SU-DHL-6 (cell line): ENCODE measurements at regions not wholly inside any gene's neighbourhood (a gene's known extent, or its start where the extent isn't known, plus 50 kb on each side); places are given as distances from the start of the nearest gene placed in this dataset.

Experiments
- EZH2phosphoT487 ChIP-seq: fragments of 200-600 bp; sonication (generic), shearing (Covaris generic); conservative IDR thresholded peaks from 2 replicates; pipeline ENCODE4 v1.6.1; 2018; ENCODE audit warnings: mild to moderate bottlenecking, antibody characterized with exemption, low read length, moderate library complexity, mixed read lengths
- TF ChIP-seq, protein P1 (sequence below): fragments of 200-600 bp; sonication (generic); IDR thresholded peaks from one replicate; pipeline ENCODE4 v1.5.1; 2017; ENCODE audit warnings: antibody characterized with exemption, mild to moderate bottlenecking, low read length, moderate library complexity; ENCODE audit not compliant: insufficient read depth, poor library complexity, severe bottlenecking

DNA sequence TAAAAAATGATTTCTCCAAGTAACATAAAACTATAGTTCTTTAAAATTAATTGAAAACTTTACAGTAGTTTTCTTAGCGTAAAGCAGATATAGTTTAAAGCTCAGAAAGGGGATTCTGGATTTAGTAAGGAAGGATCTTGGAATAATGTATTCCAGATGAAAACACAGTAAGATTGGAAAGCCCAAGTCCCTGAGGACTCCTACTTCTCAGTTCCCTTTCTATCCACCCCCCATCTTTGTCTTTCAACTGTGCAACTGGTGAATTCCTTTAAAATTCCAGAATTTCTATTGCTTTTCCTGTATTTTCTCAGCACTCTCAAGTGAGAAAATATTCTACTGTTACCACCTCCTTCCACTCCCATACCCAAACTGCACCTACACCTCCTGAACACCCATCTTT, 184.5 kb upstream of the FBN2 start:
- TF ChIP-seq, protein P1, sequence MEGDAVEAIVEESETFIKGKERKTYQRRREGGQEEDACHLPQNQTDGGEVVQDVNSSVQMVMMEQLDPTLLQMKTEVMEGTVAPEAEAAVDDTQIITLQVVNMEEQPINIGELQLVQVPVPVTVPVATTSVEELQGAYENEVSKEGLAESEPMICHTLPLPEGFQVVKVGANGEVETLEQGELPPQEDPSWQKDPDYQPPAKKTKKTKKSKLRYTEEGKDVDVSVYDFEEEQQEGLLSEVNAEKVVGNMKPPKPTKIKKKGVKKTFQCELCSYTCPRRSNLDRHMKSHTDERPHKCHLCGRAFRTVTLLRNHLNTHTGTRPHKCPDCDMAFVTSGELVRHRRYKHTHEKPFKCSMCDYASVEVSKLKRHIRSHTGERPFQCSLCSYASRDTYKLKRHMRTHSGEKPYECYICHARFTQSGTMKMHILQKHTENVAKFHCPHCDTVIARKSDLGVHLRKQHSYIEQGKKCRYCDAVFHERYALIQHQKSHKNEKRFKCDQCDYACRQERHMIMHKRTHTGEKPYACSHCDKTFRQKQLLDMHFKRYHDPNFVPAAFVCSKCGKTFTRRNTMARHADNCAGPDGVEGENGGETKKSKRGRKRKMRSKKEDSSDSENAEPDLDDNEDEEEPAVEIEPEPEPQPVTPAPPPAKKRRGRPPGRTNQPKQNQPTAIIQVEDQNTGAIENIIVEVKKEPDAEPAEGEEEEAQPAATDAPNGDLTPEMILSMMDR, result no peak
- no peak for TF ChIP-seq EZH2phosphoT487
